ENCODE measurements at regions not wholly inside any gene's neighbourhood (a gene's known extent, or its start where the extent isn't known, plus 50 kb on each side); places are given as distances from the start of the nearest gene placed in this dataset.
"Not testable (repeated sequence)": the region's sequence is repeated elsewhere in the genome, so short reads cannot be mapped to it uniquely, and the experiment has no call there.

GRCh38 chr16:85225721-85226120 lies 113.4 kb upstream of the CIBAR2 start:
- peak overlapping the region; percentile 80 to 87 (median 86) for H3K27ac Mint-ChIP-seq
- no peak overlapping the region for H3K4me3 Mint-ChIP-seq
- TF ChIP-seq, protein P1, sequence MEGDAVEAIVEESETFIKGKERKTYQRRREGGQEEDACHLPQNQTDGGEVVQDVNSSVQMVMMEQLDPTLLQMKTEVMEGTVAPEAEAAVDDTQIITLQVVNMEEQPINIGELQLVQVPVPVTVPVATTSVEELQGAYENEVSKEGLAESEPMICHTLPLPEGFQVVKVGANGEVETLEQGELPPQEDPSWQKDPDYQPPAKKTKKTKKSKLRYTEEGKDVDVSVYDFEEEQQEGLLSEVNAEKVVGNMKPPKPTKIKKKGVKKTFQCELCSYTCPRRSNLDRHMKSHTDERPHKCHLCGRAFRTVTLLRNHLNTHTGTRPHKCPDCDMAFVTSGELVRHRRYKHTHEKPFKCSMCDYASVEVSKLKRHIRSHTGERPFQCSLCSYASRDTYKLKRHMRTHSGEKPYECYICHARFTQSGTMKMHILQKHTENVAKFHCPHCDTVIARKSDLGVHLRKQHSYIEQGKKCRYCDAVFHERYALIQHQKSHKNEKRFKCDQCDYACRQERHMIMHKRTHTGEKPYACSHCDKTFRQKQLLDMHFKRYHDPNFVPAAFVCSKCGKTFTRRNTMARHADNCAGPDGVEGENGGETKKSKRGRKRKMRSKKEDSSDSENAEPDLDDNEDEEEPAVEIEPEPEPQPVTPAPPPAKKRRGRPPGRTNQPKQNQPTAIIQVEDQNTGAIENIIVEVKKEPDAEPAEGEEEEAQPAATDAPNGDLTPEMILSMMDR (IDR thresholded peaks at IDR 0.05; ENCODE audit: unreplicated experiment in 3 of 3), result no peak

DNA sequence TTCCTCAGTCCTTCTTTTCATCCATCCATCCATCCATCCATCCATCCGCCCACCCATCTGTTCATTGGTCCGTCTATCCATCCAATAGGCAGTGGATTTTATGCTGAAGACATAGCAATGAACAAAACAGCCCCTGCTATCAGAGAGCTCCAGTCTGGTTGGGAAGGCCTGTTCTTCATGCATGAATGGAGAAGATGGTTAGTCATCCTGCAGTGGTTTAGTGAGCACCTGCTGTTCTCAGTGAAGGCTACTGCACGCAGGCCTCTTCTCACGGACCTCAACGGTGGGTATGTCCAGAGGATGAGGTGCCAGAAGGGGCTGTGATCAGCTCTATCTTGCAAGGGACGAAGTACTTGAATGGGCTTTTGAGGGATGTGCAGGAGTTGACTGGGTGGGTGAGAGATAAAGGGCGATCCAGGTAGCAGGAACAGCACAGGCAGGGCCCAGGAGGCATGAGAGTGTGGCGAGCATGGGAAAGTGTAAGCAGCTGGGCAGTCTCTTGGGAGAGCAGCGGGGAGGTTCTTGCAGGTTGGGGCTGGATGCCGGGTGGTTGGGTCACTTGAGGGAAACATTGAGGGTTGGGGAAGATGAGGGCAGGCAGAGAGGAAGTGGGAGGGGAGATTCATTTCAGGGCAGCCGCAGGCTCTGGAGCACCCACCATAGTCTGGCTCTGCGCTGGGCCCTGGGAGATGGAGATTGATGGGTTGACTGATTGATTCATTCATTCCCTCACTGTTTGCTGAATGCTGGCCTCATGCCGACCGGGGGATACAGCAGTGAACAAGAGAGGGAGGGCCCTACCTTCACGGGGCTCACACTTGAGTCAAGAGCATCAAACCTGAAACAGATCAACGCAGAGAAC lies 115.0 kb upstream of the CIBAR2 start:
- peak overlapping the region; percentile 1 to 60 (median 30) for H3K4me3 Mint-ChIP-seq
- TF ChIP-seq, protein P1 (IDR thresholded peaks at IDR 0.05; ENCODE audit: unreplicated experiment in 3 of 3), result no peak
- H3K4me1 Mint-ChIP-seq, result peaks cover 88% of the 10 kb centered on the region
- no peaks in the 10 kb centered on the region for H3K9me3 Mint-ChIP-seq
- H3K36me3 Mint-ChIP-seq (ENCODE audit: low read depth), result no peaks in the 10 kb centered on the region
- H3K27me3 Mint-ChIP-seq (ENCODE audit: low read depth), result no peaks in the 10 kb centered on the region
- H3K27ac Mint-ChIP-seq, result peak overlapping the region; percentile 92 to 94 (median 93)

More at GRCh38 chr16:85225721-85226120, 113.4 kb upstream of the CIBAR2 start:
- Mint-ChIP-seq H3K4me1 (peaks cover 83% of the 10 kb centered on the region), H3K27me3 (ENCODE audit: low read depth) (no peaks in the 10 kb centered on the region), H3K9me3 (no peaks in the 10 kb centered on the region), H3K36me3 (ENCODE audit: low read depth) (no peaks in the 10 kb centered on the region)

DNA sequence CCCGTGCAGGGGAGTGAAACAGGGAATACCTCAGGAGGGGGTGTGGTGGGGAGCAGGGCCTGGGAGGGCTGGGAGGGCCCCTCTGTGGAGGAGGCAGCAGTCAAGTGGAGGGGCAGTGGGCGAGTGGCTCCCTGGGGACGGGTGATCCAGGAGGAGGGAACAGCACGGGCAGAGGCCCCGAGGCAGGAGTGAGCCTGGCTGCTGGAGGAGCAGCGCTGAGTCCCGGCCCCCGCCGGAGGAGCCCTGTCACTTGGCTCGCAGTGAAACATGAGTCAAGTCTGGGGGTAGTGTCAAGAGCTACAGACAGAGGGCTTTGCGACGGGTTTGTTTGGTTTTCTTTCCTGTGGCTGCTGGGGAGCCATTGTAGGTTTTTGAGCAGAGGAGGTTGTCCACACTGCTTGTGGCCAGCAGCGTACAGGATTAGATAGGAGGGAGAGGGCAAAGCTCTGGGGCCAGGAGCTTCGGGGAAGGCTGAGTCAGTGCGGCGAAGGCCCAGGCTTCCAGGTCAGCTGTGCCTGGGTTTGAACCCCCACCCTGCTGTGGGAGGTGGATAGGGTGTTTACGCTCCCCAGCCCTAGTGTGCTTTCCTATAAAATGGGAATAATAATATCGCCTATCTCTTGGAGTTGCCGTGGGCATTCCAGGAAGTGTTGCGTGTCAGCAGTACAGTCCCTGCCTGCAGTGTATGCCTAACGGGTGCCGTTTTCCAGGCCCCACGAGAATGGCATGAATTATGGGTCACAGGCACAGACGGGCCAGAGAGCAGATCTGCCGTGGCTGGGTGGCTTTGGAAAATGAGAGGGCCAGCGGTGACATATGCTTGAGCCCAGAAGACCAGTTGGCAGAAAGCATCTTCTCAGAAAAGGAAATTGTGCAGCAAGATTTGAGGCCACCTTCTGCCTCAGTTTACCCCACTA lies 115.9 kb upstream of the CIBAR2 start:
- Mint-ChIP-seq H3K4me1 (peaks cover 89% of the 10 kb centered on the region), H3K27ac (peak overlapping the region; percentile 92 to 94 (median 93)), H3K4me3 (peak overlapping the region; percentile 62 to 76 (median 70)), H3K9me3 (no peaks in the 10 kb centered on the region), H3K27me3 (ENCODE audit: low read depth) (no peaks in the 10 kb centered on the region), H3K36me3 (ENCODE audit: low read depth) (no peaks in the 10 kb centered on the region)
- TF ChIP-seq, protein P1 (IDR thresholded peaks at IDR 0.05; ENCODE audit: unreplicated experiment in 3 of 3), result no peak

DNA sequence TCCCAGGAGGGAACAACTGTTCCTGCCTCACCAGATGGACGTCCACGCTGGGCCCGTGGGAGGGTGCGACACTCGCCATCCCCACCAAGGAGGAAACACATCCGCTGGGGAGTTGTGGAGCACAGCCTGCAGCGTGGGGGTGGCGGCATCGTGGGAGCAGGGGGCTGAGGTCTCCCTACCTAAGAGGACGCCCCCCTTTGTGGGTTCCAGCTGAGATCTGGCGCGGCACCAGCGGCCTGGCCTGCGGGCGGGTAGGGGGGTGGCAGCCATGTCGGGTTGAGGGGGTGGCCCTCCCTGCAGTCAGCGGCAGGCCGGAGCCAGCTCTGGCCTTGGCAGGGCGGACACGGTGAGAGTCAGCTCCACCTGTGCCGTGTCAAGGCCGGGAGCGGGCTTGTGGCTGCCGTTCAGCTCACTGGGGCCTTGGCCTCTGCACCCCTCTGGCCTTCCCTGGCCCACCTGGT lies 116.7 kb upstream of the CIBAR2 start:
- Mint-ChIP-seq H3K36me3 (ENCODE audit: low read depth) (no peaks in the 10 kb centered on the region), H3K4me1 (peaks cover 91% of the 10 kb centered on the region), H3K9me3 (no peaks in the 10 kb centered on the region), H3K4me3 (peak overlapping the region in 1 of 3 experiments; percentile 8), H3K27me3 (ENCODE audit: low read depth) (no peaks in the 10 kb centered on the region), H3K27ac (peak overlapping the region; percentile 92 to 94 (median 93))
- TF ChIP-seq, protein P1 (IDR thresholded peaks at IDR 0.05; ENCODE audit: unreplicated experiment in 3 of 3), result no peak

DNA sequence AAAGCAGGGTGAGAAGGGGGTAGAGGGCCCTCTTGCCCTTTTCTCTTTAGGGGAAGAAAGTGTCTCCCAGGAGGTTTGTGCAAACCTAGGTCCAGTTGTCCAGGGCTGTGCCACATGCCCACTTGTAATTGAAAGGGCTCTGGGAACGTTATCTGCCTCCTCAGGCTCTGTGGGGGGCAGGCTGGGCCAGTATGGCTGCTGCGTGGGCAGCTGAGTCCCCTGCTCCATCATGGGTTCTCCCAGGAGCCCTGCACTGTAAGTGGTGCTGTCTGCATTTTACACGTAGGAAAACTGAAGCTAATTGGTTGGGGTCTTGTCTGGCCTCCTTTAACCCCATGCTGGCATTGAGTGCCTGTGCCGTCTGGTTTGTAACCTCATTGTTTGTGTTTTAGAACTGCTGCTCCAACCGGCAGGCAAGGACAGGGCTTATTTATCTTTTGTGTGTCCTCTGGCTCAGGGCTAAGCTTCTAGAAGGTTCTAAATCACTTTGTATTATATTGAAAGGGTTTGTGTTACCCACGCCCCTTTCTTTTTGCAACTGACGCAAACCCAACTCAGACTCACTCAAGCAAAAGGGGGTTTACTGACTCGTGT lies 117.7 kb upstream of the CIBAR2 start:
- Mint-ChIP-seq H3K27ac (peak overlapping the region; percentile 6 to 76 (median 66)), H3K9me3 (no peaks in the 10 kb centered on the region), H3K27me3 (ENCODE audit: low read depth) (no peaks in the 10 kb centered on the region), H3K4me3 (peak overlapping the region in 2 of 3 experiments; percentile 20 to 44), H3K36me3 (ENCODE audit: low read depth) (no peaks in the 10 kb centered on the region), H3K4me1 (peaks cover 91% of the 10 kb centered on the region)
- TF ChIP-seq, protein P1 (IDR thresholded peaks at IDR 0.05; ENCODE audit: unreplicated experiment in 3 of 3), result no peak

GRCh38 chr16:85230764-85231383 lies 118.6 kb upstream of the CIBAR2 start:
- peak overlapping the region; percentile 8 to 76 (median 66) for H3K27ac Mint-ChIP-seq
- H3K9me3 Mint-ChIP-seq; H3K36me3 Mint-ChIP-seq (ENCODE audit: low read depth); H3K27me3 Mint-ChIP-seq (ENCODE audit: low read depth); H3K4me3 Mint-ChIP-seq: not testable (repeated sequence)
- peaks cover 83% of the 10 kb centered on the region for H3K4me1 Mint-ChIP-seq

Measured in nephron (organoid).